Sigmoid colon (tissue), 4 donors: ENCODE measurements at regions not wholly inside any gene's neighbourhood (a gene's known extent, or its start where the extent isn't known, plus 50 kb on each side); places are given as distances from the start of the nearest gene placed in this dataset.

Experiments used
- CTCF ChIP-seq, 4 experiments: fragments of 450-650 bp in 3 of 4; fragments of 200-600 bp in 1 of 4; IDR thresholded peaks; one replicate each; pipeline ENCODE4 v1.5.1; 2016 to 2019; ENCODE audit warnings: antibody characterized with exemption in 4 of 4, mild to moderate bottlenecking in 3 of 4, moderate library complexity in 2 of 4
- EP300 ChIP-seq, 4 donors: sonication (generic); formaldehyde crosslinking; IDR thresholded peaks; one replicate each; pipeline ENCODE4 v1.6.1; 2017; ENCODE audit warnings: antibody characterized with exemption in 4 of 4
- POLR2A ChIP-seq, 2 donors: fragments of 450-650 bp; IDR thresholded peaks; one replicate each; pipeline ENCODE4 v1.6.1; 2016; ENCODE audit warnings: antibody characterized with exemption in 2 of 2, mild to moderate bottlenecking in 2 of 2, moderate library complexity in 2 of 2

GRCh38 chr7:125681508-125681907 lies 751.9 kb upstream of the POT1 start:
- no peak for TF ChIP-seq CTCF (IDR thresholded peaks at IDR 0.05)
- TF ChIP-seq POLR2A (IDR thresholded peaks at IDR 0.05), result no peak
- no peak for TF ChIP-seq EP300 (IDR thresholded peaks at IDR 0.05)
